GM23338 (cell line): ENCODE measurements at regions not wholly inside any gene's neighbourhood (a gene's known extent, or its start where the extent isn't known, plus 50 kb on each side); places are given as distances from the start of the nearest gene placed in this dataset.

Experiments used
- ATAC-seq: fragments of 200-7000 bp; cut with Tn5 transposase; 3 replicates; pipeline ENCODE4 v1.9.1; 2020
- DNase-seq: peaks from one replicate; pipeline ENCODE4 v3.0.0-alpha.2; 2015; ENCODE audit warnings: low spot score
- H2AFZ ChIP-seq: fragments of 200-600 bp; sonication (generic); 2 replicates; pipeline ENCODE4 v1.8.0; 2016; ENCODE audit warnings: antibody characterized with exemption, mild to moderate bottlenecking, moderate library complexity
- H3F3A ChIP-seq: fragments of 200-600 bp; sonication (generic); replicated peaks from 2 replicates; pipeline ENCODE4 v1.8.0; 2017; ENCODE audit warnings: antibody characterized with exemption, mixed run types, low read depth
- H3K27ac ChIP-seq: fragments of 200-600 bp; sonication (generic); 2 replicates; pipeline ENCODE4 v1.6.1; 2016; ENCODE audit warnings: low read depth
- H3K27me3 ChIP-seq: fragments of 200-600 bp; sonication (generic); 2 replicates; pipeline ENCODE4 v1.8.0; 2016; ENCODE audit warnings: mild to moderate bottlenecking, mixed run types, moderate library complexity; ENCODE audit not compliant: insufficient read depth
- H3K36me3 ChIP-seq: fragments of 200-600 bp; sonication (generic); 2 replicates; pipeline ENCODE4 v1.8.0; 2016; ENCODE audit warnings: mild to moderate bottlenecking; ENCODE audit not compliant: insufficient read depth
- H3K4me1 ChIP-seq: fragments of 200-600 bp; sonication (generic); 2 replicates; pipeline ENCODE4 v1.8.0; 2016; ENCODE audit warnings: mild to moderate bottlenecking, moderate library complexity; ENCODE audit not compliant: insufficient read depth
- H3K4me2 ChIP-seq: fragments of 200-600 bp; sonication (generic); 2 replicates; pipeline ENCODE4 v1.7.1; 2017; ENCODE audit warnings: mixed run types
- H3K4me3 ChIP-seq: fragments of 200-600 bp; sonication (generic); 2 replicates; pipeline ENCODE4 v1.6.1; 2016; ENCODE audit warnings: mixed run types
- H3K79me2 ChIP-seq: fragments of 200-600 bp; sonication (generic); replicated peaks from 2 replicates; pipeline ENCODE4 v1.8.0; 2017; ENCODE audit warnings: mild to moderate bottlenecking; ENCODE audit not compliant: insufficient read depth
- H3K9me2 ChIP-seq: fragments of 200-600 bp; sonication (generic); 2 replicates; pipeline ENCODE4 v1.8.0; 2017; ENCODE audit not compliant: insufficient read depth
- H4K20me1 ChIP-seq: fragments of 200-600 bp; sonication (generic); replicated peaks from 2 replicates; pipeline ENCODE4 v1.8.0; 2017; ENCODE audit warnings: mild to moderate bottlenecking; ENCODE audit not compliant: insufficient read depth
- H3K27ac Mint-ChIP-seq: 2 replicates; pipeline ENCODE4 v1.8.0; 2020; ENCODE audit warnings: inconsistent platforms, mild to moderate bottlenecking, moderate library complexity, mixed read lengths
- H3K27me3 Mint-ChIP-seq: 3 replicates; pipeline ENCODE4 v1.8.0; 2022; ENCODE audit warnings: low read depth, mild to moderate bottlenecking, moderate library complexity, mixed read lengths, inconsistent platforms; ENCODE audit not compliant: insufficient read depth, poor library complexity
- H3K36me3 Mint-ChIP-seq: 3 replicates; pipeline ENCODE4 v1.8.0; 2021; ENCODE audit warnings: low read depth, mild to moderate bottlenecking, inconsistent platforms, moderate library complexity, mixed read lengths
- H3K4me1 Mint-ChIP-seq: 3 replicates; pipeline ENCODE4 v1.8.0; 2020; ENCODE audit warnings: mild to moderate bottlenecking, inconsistent platforms, mixed read lengths
- H3K4me3 Mint-ChIP-seq: 3 replicates; pipeline ENCODE4 v1.8.0; 2021; ENCODE audit warnings: moderate library complexity, mild to moderate bottlenecking, inconsistent platforms, mixed read lengths
- H3K9me3 Mint-ChIP-seq: 3 replicates; pipeline ENCODE4 v1.8.0; 2020; ENCODE audit warnings: moderate library complexity, mild to moderate bottlenecking, inconsistent platforms, mixed read lengths
- EZH2phosphoT487 ChIP-seq: fragments of 200-600 bp; sonication (generic); IDR thresholded peaks from one replicate; pipeline ENCODE4 v1.8.1; 2018; ENCODE audit warnings: antibody characterized with exemption; ENCODE audit not compliant: unreplicated experiment
- JUNB ChIP-seq: IDR thresholded peaks from one replicate; pipeline ENCODE4 v1.6.1; 2016; ENCODE audit warnings: antibody characterized with exemption; ENCODE audit not compliant: unreplicated experiment
- NANOG ChIP-seq: IDR thresholded peaks from 2 replicates; pipeline ENCODE4 v1.6.1; 2016; ENCODE audit warnings: antibody characterized with exemption, borderline replicate concordance
- POLR2AphosphoS5 ChIP-seq: IDR thresholded peaks from 2 replicates; pipeline ENCODE4 v1.6.1; 2016; ENCODE audit warnings: antibody characterized with exemption, low read depth
- ZNF114 ChIP-seq: fragments of 250-450 bp; sonication (Bioruptor Pico); IDR thresholded peaks from 2 replicates; pipeline ENCODE4 v1.5.0; 2020; ENCODE audit warnings: mild to moderate bottlenecking, moderate library complexity
- TF ChIP-seq, protein P1 (sequence below): fragments of 250-450 bp; sonication (Bioruptor Pico); IDR thresholded peaks from 2 replicates; pipeline ENCODE4 v1.5.0; 2020; ENCODE audit warnings: mild to moderate bottlenecking, moderate library complexity

DNA sequence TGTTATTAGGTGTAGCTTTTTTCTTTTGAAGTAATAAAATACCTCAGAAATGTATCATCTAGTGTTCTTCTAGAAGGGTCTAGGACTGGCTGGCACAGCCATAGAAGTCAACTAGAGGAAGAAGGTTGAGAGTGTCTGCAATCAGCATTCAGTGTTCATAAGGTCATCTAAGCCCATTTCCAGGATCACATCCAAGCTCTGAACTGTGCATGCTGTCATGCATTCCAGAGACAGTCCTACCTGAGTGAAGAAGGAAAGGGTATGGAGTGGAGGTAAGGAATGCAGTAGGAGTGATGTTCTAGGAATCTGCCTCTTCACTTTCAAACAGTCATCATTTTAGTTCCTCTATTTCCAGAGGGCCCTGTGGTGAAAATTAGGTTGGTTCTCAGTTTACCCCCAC, 789.7 kb downstream of the GATA3 start:
- Histone ChIP-seq H3K27me3 (peaks cover 37% of the 10 kb centered on the region), H3K4me2 (no peak overlapping the region), H3K79me2 (no peaks in the 10 kb centered on the region), H3K4me1 (peaks cover 6% of the 10 kb centered on the region; the same call in 1 of the 2 replicates), H4K20me1 (no peaks in the 10 kb centered on the region), H2AFZ (no peak overlapping the region), H3K9me2 (no peaks in the 10 kb centered on the region), H3K27ac (no peak overlapping the region), H3K4me3 (no peak overlapping the region), H3K36me3 (no peaks in the 10 kb centered on the region), H3F3A (no peaks in the 10 kb centered on the region)
- ATAC-seq: no peak
- no peak for TF ChIP-seq ZNF114 (CRISPR knock-in tag)
- TF ChIP-seq, protein P1, sequence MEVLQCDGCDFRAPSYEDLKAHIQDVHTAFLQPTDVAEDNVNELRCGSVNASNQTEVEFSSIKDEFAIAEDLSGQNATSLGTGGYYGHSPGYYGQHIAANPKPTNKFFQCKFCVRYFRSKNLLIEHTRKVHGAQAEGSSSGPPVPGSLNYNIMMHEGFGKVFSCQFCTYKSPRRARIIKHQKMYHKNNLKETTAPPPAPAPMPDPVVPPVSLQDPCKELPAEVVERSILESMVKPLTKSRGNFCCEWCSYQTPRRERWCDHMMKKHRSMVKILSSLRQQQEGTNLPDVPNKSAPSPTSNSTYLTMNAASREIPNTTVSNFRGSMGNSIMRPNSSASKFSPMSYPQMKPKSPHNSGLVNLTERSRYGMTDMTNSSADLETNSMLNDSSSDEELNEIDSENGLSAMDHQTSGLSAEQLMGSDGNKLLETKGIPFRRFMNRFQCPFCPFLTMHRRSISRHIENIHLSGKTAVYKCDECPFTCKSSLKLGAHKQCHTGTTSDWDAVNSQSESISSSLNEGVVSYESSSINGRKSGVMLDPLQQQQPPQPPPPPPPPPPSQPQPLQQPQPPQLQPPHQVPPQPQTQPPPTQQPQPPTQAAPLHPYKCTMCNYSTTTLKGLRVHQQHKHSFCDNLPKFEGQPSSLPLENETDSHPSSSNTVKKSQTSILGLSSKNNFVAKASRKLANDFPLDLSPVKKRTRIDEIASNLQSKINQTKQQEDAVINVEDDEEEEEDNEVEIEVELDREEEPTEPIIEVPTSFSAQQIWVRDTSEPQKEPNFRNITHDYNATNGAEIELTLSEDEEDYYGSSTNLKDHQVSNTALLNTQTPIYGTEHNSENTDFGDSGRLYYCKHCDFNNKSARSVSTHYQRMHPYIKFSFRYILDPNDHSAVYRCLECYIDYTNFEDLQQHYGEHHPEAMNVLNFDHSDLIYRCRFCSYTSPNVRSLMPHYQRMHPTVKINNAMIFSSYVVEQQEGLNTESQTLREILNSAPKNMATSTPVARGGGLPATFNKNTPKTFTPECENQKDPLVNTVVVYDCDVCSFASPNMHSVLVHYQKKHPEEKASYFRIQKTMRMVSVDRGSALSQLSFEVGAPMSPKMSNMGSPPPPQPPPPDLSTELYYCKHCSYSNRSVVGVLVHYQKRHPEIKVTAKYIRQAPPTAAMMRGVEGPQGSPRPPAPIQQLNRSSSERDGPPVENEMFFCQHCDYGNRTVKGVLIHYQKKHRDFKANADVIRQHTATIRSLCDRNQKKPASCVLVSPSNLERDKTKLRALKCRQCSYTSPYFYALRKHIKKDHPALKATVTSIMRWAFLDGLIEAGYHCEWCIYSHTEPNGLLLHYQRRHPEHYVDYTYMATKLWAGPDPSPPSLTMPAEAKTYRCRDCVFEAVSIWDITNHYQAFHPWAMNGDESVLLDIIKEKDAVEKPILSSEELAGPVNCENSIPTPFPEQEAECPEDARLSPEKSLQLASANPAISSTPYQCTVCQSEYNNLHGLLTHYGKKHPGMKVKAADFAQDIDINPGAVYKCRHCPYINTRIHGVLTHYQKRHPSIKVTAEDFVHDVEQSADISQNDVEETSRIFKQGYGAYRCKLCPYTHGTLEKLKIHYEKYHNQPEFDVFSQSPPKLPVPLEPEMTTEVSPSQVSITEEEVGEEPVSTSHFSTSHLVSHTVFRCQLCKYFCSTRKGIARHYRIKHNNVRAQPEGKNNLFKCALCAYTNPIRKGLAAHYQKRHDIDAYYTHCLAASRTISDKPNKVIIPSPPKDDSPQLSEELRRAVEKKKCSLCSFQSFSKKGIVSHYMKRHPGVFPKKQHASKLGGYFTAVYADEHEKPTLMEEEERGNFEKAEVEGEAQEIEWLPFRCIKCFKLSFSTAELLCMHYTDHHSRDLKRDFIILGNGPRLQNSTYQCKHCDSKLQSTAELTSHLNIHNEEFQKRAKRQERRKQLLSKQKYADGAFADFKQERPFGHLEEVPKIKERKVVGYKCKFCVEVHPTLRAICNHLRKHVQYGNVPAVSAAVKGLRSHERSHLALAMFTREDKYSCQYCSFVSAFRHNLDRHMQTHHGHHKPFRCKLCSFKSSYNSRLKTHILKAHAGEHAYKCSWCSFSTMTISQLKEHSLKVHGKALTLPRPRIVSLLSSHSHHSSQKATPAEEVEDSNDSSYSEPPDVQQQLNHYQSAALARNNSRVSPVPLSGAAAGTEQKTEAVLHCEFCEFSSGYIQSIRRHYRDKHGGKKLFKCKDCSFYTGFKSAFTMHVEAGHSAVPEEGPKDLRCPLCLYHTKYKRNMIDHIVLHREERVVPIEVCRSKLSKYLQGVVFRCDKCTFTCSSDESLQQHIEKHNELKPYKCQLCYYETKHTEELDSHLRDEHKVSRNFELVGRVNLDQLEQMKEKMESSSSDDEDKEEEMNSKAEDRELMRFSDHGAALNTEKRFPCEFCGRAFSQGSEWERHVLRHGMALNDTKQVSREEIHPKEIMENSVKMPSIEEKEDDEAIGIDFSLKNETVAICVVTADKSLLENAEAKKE (CRISPR knock-in tag): no peak
- TF ChIP-seq JUNB: no peak
- no peak for TF ChIP-seq POLR2AphosphoS5
- TF ChIP-seq EZH2phosphoT487: no peak
- peaks cover 11% of the 10 kb centered on the region for H3K4me1 Mint-ChIP-seq
- H3K4me3 Mint-ChIP-seq: no peak overlapping the region
- peaks cover 4% of the 10 kb centered on the region; the same call in 2 of the 3 replicates for H3K9me3 Mint-ChIP-seq
- H3K36me3 Mint-ChIP-seq: no peaks in the 10 kb centered on the region
- no peak for DNase-seq
- H3K27me3 Mint-ChIP-seq: peaks cover 7% of the 10 kb centered on the region
- no peak overlapping the region for H3K27ac Mint-ChIP-seq

DNA sequence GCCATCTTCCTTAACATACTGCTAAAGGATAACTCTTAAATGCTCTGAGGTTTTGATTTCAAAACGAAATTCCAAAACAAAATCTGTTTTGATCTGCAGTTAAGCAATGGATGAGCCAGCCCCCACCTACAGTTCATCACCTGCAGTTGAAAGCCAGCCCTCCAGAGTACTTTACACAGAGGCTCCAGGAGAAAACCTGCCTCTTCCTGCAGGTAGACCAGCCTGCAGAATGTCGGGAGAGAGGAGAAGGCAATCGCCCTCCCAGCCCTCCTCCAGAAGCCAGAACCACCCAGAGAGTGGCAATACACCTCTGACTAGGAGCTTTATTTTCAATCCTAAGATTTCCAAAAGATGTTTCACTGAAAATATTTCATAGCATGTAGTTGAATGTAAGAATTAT, 798.1 kb downstream of the GATA3 start:
- ATAC-seq (peak; percentile 71), DNase-seq (peak; percentile 15)
- Histone ChIP-seq H3K9me2 (no peaks in the 10 kb centered on the region), H3K79me2 (no peaks in the 10 kb centered on the region), H4K20me1 (no peaks in the 10 kb centered on the region), H2AFZ (peak overlapping the region; percentile 21; the same call in 1 of the 2 replicates), H3K27me3 (no peaks in the 10 kb centered on the region), H3K4me2 (no peak overlapping the region), H3K36me3 (no peaks in the 10 kb centered on the region), H3F3A (no peaks in the 10 kb centered on the region), H3K27ac (no peak overlapping the region), H3K4me1 (no peaks in the 10 kb centered on the region), H3K4me3 (no peak overlapping the region)
- Mint-ChIP-seq H3K27ac (no peak overlapping the region), H3K27me3 (no peaks in the 10 kb centered on the region), H3K4me1 (no peaks in the 10 kb centered on the region), H3K9me3 (no peaks in the 10 kb centered on the region), H3K4me3 (no peak overlapping the region), H3K36me3 (no peaks in the 10 kb centered on the region)
- TF ChIP-seq, protein P1 (CRISPR knock-in tag): 0 out of 2 replicates have a peak, but pooled peaks have one; percentile 5
- TF ChIP-seq NANOG: no peak
